ENCODE measurements at regions not wholly inside any gene's neighbourhood (a gene's known extent, or its start where the extent isn't known, plus 50 kb on each side); places are given as distances from the start of the nearest gene placed in this dataset.

DNA sequence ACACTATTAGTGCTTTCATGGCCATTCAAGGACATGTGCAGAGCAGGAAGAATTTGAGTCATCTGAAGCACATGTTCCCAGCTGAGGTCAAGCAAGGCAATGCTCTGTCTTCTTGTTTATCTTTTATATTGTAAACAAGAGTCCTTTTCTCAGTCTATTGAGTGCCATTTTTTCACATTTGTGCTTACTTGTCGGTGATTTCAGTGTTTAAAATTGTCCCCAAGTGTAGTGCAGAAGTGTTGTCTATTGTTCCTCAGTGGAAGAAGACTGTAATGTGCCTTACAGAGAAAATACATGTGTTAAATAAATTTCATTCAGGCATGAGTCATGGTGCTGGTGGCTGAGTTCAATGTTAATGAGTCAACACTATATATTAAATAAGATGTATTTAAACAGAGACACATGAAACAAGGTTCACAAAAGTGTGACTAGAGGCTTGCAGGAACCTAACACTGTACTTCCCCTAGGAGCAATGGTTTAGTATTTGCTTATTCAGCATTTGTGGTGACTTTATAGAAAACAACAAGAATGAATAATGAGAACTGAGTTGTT lies 391.1 kb downstream of the LRIG3 start:
- intact Hi-C loops (cut with DNase I): no loop called here
- no peak for DNase-seq (ENCODE audit: low spot score)

DNA sequence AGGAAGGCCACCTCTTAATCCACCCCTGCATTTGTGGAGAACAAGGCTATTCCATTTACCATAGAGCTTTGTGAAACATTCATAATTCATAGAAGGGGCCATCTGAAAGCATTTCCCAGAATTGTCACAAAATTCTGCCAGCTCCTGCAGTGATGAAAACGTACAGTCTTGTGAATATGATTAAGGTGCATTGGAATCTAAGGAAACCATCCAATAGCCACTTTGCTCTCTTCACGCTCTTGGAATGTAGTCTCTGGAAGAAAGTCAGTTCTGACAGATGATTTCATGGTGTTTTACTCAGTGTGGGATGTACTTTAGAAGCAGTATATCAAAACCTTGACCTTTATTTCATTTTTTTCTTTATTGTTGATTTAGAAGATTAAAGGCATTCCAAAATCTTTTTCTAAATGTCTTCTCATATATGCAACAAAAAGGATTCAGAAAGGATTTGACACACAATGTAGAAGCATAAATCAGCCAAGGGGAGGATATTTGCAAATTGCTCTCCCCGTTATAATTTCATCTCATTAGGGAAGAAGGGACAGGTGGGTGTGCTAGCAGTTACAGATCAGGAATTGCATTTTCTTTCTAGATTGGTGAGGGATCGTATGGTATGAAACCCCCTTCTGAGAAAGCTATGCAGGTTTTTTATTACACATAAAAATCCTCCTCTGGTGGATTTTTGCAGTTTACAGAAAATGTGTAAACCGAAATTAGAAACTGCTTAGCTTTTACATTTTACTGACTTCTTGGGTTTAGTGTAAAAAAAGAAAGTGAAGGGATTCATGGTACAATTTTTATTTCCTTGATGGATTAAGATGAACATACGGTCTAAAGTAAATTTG lies 390.2 kb downstream of the LRIG3 start:
- DNase-seq (ENCODE audit: low spot score): no peak

DNA sequence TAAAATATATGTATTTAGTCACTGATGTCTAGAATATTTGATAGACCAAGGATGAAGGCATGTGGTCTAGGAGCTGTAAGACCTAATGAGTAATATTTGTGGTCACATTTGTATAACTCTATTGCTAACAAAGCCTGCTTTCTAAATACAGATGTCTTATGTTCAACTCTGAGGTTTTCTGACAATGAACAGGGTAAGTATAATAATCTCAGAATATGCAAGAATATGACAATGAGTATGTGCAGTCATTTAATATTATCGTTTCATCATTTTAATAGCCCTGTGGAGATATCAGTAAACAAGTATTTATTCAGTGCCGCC lies 389.6 kb downstream of the LRIG3 start:
- intact Hi-C loops (cut with DNase I): loop anchor here in 1 of 2 donors (10.0 kb wide), 1 partner anchor 186 kb away; no protein-coding TSS in a partner anchor
- DNase-seq (ENCODE audit: low spot score): no peak

More for the DNA sequence above, 390.2 kb downstream of the LRIG3 start:
- intact Hi-C loops (cut with DNase I): loop anchor here in 1 of 2 donors (10.0 kb wide), 1 partner anchor 185 kb away; no protein-coding TSS in a partner anchor

DNA sequence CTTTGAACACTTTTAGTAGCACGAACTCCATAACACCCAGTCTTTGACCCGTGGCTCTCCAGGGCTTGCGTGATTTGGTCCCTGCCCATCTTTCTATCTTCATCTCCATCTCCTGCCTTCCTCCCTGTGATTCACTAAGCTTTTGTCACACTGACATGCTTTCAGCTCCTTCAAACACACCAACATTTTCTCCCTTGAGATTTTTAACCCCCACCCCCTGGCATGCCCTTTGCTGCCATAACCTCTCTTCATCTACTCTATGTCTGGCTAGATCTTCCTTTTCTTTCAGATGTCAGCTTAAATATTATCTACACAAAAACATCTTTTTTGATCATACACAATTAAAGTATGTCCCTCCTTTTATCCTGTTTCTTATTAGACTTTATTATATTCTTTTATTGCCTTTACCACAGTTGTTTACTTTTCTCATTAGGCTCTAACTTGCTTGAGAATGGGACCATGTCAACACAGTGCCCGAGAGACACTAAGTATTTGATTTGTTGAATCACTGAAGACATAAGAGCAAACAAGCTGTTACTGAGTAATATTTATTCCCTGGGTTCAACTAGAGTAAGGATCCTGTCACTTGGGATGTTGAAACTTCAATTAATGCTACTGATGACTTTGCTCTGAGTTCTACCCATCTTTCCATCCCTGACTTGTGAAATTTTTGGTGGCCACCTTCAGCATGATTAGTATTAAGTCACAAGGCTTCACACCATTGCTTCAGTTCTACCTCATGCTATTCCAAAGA lies 387.3 kb downstream of the LRIG3 start:
- no peak for DNase-seq (ENCODE audit: low spot score)
- intact Hi-C loops (cut with DNase I): loop anchor here in 1 of 2 donors (10.0 kb wide), 1 partner anchor 188 kb away; no protein-coding TSS in a partner anchor

DNA sequence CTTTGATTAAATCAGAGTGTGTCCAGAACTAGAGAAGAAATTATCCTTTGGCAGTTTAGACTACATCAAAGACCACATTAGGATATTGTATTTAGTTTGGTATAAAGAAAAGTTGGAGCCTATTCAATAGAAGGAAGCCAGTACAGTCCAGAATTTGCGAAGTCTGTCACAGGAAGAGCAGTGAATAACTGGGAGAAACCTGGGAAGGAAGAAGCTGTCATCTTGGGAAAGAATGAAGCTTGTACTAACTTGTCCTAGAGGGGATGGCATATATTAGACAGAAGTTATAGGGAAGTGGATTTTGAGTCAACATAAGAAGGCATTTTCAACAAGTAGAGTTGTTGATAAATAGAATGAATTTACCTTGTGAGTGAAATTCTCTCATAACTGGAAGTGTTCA lies 386.7 kb downstream of the LRIG3 start:
- intact Hi-C loops (cut with DNase I): loop anchor here in 1 of 2 donors (10.0 kb wide), 1 partner anchor 189 kb away; no protein-coding TSS in a partner anchor
- no peak for DNase-seq (ENCODE audit: low spot score)

DNA sequence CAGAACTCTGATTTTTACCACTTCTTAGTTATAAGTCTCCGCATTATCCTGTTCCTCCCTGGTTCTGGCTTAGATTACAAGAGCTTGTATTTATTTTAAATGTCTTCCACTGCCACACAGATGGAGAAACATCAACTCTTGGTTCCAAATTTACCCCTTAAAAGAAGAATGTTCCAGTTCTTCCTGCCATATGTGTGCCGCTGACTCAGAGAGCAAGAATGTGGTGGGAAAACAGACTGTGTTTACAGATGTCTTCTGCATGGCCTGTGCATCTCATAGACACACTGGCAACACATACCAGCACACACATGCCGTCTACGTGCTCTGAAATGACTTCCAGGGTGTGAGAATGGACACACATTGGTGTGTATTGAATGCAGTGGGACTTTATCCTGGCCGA lies 383.0 kb downstream of the LRIG3 start:
- intact Hi-C loops (cut with DNase I): loop anchor here in 1 of 2 donors (10.0 kb wide), 1 partner anchor 192 kb away; no protein-coding TSS in a partner anchor
- DNase-seq (ENCODE audit: low spot score): no peak

DNA sequence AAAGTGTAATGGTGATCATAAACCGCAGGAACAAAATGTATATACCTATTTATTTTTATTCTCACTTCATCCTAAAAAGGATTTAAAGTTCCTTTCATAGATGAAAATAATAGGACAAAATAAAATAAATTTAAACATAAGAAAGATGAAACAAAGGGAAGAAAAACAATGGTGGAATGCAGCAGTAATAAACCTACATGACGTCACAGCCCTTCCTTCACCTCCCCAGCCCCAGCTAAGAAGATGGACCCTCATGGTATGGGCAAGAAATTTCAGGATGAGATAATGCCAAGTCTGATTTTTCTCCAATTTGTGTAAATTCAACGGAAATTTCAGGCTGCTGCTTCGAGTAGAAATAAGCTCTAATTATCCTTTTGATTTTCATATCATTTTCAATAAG lies 381.0 kb downstream of the LRIG3 start:
- no peak for DNase-seq (ENCODE audit: low spot score)
- intact Hi-C loops (cut with DNase I): loop anchor here in 1 of 2 donors (10.0 kb wide), 1 partner anchor 194 kb away; no protein-coding TSS in a partner anchor

DNA sequence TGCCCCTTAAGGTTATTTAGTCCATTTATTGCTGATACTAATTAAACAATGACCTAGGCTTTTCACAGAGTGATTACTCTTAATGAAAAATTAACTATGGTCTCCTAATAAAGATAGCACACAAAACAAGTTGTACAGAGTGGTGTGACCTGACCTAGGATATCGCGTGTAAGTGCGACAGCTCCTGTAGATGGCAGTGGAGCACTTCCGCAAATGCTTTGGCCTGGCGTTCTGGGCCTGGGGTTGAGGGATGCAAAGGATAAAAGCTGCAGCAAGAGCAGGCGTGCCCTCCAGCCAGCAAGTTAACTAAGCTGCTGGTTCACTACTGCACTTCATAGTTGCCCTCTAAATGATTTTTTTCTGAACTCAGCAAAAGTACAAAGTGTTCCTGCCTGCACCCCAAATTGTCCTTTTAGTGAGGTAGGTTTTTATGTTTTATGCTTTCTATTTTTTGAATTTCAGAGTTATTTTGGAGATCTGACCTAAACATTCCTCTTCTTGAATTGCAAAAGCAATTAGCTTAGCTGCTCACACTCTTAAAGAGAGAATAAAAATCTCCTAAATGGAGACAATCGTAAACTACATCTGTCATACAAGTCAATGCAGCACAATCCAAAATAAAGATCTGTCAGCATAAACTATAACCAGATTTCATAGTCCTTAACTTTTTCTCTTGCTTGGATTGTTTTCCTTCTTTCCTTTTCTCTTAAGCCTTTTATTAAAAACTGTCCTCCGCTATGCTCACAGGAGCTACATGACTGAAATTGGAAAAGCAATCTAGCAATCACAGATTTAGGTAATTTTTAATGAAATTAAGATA lies 379.6 kb downstream of the LRIG3 start:
- peak; percentile 91 for DNase-seq (ENCODE audit: low spot score)
- intact Hi-C loops (cut with DNase I): no loop called here

DNA sequence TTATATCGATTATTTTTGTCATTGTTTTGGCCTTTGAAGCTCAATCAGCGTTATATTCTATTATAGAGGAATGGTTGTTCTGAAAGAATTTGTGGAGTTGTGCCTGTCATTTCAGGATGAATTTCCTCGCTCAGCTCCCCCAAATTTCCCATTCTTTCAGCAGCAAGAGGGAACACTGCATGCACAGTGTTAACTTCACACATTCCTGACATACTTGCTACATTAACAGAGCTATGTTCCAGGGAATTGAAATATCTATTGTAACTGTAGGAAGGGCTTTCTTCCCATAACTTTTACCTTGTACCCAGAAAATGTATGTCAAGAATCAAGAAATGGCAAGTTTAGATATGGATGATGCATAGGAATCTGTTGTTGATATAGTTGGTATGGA lies 379.0 kb downstream of the LRIG3 start:
- no peak for DNase-seq (ENCODE audit: low spot score)
- intact Hi-C loops (cut with DNase I): no loop called here

DNA sequence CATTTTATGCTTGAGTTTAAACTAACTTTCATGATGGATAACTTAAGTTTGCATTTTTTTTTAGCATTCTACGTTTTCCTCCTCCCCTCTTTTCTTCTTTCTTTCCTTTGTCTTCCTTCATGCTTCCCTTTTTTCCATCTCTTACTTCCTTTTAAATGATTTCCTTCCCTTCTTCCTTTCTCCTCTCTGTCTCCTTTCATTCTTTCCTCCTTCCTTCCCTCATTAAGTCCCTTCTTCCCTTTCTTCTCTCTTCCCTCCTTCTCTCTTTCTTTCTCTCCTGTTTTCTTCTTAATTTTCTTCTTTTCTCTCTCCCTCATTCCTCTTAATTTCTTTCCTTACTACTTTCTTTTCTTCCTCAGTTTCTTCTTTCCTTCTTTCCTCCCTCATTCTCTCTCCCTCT lies 376.0 kb downstream of the LRIG3 start:
- intact Hi-C loops (cut with DNase I): no loop called here
- DNase-seq (ENCODE audit: low spot score): no peak

DNA sequence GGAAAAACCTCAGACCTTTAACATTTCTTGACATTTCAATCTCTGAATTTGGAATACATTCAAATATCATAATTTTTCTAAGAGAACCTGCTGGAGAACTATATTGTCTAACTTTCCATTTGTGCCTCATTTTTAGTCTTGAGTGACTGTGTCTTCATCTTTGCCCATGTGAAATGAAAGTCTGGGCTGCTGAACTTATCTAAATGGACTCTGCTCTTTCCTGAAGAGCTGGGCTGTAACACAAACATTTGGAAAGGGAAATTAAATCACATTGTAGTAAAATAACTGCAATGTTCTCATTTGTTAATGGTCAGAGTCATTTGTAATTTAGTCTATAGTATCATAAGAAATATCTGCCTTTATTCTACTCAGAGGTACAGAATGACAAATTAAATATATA lies 373.1 kb downstream of the LRIG3 start:
- intact Hi-C loops (cut with DNase I): no loop called here
- no peak for DNase-seq (ENCODE audit: low spot score)

DNA sequence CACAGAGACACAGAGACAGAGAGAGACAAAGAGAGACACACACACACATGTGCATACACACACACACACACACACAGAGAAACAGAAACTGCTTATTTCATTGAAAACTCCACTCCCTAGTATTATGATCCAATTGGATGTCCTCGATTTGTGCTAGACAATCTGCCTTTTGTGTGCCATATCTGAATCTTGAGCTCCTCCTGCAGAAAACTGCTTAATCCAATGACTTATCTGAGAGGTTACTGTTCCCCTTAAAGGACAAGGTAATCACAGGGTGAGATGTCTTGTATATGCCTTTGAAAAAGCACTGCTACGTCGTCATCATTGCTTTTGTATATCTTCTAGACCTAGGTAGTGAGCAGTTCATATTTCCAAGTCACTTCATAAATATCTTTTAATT lies 371.5 kb downstream of the LRIG3 start:
- DNase-seq (ENCODE audit: low spot score): no peak
- intact Hi-C loops (cut with DNase I): no loop called here

DNA sequence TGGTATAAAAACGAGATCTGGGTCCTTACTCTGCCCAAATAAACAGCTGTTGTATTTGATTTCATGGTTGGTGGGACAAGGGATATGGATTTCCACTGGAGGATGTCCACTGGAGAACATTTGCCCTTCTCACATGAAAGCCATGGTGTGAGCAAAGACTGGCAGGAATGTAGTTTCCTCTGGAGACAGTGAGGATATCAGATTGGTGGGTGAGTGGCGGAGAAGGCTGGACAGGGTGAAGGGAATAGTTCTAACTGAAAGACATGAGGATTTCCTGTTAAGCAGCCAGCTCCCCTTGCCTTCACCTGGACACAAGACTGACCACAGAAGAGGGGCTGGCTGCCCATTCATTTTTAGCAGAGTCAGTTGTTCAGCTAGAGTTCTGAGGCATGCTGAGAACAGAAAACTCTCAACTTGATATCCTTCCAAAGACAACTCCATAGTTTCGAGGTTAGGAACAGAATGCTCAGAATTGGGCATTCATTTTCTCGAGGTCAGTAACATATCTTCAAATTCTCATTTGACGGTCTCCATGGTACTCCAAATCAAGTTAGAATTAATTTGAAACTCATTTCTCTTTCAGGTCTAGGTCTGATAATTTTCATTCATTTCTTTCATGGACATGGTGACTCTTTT lies 365.7 kb downstream of the LRIG3 start:
- no peak for DNase-seq (ENCODE audit: low spot score)
- intact Hi-C loops (cut with DNase I): no loop called here

DNA sequence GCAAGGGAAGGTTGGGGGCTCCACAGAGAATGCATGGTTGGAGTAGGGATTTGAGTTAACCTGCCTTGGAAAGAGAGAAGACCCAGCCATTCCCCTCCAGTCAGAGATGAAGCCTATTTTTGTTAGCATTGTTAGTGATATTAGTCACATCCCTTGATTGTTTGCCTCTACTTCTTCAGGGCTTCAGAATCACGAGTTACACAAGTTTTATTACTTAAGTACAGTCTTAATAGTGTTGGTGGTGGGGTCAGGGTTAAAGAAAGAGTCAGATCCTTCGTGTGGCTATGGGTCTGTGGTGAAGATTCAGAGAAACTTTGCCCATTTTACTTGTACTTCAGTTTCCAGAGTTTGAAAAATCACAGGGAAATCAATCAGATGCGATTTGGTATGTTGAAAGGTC lies 363.1 kb downstream of the LRIG3 start:
- intact Hi-C loops (cut with DNase I): no loop called here

DNA sequence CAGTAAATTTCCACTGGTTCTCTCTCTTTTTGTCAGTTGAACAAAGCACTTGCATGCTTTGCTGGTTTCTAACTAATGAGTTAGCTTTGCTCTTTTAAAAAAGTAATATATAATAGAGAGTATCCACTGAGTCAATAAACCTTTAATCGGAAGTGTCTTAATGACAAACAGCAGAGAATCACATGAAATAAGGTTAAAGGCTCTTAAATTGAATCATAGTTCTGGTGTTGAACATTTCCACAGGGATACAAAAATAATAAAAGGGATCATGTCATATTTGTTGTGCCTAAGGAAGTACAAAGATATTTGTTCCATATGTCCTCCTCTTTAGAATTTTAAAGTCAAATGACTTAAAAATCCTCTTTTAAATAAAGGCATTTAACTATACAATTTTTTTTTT lies 362.6 kb downstream of the LRIG3 start:
- no peak for DNase-seq (ENCODE audit: low spot score)
- intact Hi-C loops (cut with DNase I): no loop called here

More for the DNA sequence above, 363.1 kb downstream of the LRIG3 start:
- no peak for DNase-seq (ENCODE audit: low spot score)

DNA sequence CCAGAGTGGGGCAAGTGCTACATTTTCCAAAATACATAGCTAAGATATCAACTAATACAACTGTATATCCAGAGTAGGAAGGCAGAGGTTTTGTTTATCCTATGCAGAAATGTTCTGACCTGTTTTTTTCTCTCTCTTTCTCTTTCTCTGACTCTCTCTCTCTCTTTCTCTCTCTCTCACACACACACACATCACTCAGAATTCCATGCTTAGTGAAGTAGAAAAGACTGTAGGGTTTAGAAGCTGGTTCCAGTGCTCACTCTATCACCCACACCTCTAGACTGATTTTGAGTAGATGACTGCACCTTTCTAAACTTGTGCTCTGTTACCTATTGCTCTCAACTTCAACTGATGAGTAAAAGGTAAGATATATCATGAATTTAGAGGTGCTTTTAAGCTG lies 356.7 kb downstream of the LRIG3 start:
- intact Hi-C loops (cut with DNase I): no loop called here
- no peak for DNase-seq (ENCODE audit: low spot score)

DNA sequence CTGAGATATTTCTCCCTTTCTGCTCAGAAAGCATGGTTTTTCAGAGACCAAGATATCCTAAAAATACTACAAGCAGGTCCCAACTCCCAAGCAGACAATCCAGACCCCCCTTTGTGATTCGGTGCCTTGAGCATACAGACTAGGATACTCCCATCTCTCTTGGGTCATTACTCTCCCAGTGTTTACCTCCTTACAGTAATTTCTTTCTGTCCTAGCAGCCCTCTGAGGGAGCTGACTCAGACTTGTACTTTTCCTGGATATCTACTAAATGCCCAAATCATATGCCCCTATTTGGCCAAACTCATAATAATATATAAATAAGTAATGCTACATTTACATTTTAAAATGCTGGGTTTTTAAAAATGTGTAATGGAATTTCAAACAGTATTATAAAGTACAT lies 355.6 kb downstream of the LRIG3 start:
- DNase-seq (ENCODE audit: low spot score): no peak
- intact Hi-C loops (cut with DNase I): no loop called here

DNA sequence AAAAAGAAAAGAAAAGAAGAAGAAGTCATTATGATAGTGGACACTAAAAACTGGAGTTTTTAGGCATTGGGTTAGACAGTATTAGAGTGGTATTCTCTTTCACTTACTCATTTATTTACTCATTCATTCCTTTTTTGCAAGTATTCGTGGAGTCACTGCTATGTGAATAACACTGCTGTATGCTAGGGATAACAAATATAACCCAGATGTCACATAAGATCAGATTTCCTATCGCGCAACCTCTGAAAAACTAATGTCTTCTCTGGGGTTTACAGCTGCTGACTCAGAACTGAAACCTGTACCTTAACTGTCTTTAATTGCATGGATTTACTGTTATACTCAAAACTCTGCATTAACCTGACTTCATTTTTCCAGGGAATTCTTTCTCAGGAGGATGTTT lies 353.7 kb downstream of the LRIG3 start:
- intact Hi-C loops (cut with DNase I): no loop called here
- no peak for DNase-seq (ENCODE audit: low spot score)

DNA sequence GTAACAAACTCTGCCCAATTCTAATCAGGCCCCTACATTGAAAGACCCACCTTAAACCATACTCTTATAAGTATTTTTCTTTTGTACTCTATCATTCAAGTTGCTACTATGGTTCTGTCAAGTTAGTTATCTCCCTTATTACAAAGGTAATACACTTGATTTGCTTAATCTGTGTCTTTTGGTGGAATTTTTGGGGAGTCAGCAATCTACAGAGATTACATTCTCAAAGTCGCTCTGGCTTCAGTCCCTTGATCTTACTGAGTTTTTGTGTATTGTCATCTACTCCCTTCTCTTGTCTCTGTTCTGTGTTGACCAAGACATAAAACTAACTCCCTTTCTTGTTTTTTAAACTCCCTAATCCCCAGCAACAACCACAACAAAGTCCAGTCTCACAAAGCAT lies 353.1 kb downstream of the LRIG3 start:
- intact Hi-C loops (cut with DNase I): no loop called here
- DNase-seq (ENCODE audit: low spot score): no peak
